Epidermal melanocyte (primary cell): ENCODE measurements at regions not wholly inside any gene's neighbourhood (a gene's known extent, or its start where the extent isn't known, plus 50 kb on each side); places are given as distances from the start of the nearest gene placed in this dataset.
"Not testable (repeated sequence)": the region's sequence is repeated elsewhere in the genome, so short reads cannot be mapped to it uniquely, and the experiment has no call there.

Experiments used
- DNase-seq: peaks from one replicate; pipeline ENCODE4 v3.0.0; 2011; ENCODE audit warnings: low spot score; ENCODE audit not compliant: insufficient read length

GRCh38 chr4:91653067-91653466, 650.7 kb upstream of the GRID2 start:
- no peak for DNase-seq

- DNase-seq: no peak
Observed at GRCh38 chr4:91681091-91681490, 622.7 kb upstream of the GRID2 start.

DNA sequence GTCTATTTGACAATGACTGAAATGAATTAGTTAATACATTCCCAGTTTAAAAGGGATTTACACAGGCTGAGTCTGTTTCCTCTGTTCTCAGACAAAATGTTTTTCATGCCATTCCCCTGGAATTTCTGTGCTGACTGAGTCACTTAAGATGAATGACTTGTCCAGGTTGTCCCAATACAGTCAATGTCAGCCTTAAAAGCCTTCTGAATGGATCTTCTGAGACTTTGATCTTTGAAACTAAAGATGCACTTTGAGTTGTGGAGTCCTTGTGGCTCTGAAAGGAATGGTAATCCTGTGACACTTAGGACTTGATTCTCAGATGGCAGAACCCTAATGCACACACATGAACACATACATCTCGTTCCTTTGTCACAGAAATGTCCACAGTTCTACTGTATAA, 622.2 kb upstream of the GRID2 start:
- no peak for DNase-seq

DNA sequence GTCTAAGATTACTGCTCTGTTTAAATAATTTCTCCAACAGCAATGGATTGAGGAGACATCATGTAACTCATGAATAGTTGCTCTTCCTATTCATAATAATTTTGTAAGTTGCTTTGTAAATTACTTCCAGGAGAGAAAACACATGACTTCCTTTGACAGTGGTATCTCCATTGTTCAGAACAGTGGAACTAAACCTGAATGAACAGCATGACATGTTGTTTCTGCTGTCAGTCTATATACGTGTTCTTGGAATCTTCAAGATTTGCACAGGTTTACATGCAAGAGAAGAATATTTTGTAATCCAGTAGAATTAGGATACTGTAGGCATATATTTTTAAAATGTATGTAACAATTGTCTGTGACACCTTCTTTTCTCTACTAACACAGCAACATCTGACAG, 618.8 kb upstream of the GRID2 start:
- DNase-seq: no peak

DNA sequence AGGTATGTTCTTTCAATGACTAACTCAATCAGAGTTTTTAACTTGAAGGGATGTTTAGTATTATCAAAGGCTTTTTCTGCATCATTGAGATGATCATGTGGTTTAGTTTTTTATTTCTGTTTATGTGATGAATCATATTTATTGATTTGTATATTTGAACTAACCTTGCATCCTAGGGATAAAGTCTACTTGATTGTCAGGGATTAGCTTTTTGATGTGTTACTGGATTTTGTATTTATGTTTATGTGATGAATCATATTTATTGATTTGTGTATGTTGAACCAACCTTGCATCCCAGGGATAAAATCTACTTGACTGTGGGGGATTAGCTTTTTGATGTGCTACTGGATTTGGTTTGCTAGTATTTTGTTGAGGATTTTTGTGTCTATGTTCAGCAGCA, 615.4 kb upstream of the GRID2 start:
- no peak for DNase-seq

GRCh38 chr4:91699691-91700090, 604.1 kb upstream of the GRID2 start:
- DNase-seq: not testable (repeated sequence)

DNA sequence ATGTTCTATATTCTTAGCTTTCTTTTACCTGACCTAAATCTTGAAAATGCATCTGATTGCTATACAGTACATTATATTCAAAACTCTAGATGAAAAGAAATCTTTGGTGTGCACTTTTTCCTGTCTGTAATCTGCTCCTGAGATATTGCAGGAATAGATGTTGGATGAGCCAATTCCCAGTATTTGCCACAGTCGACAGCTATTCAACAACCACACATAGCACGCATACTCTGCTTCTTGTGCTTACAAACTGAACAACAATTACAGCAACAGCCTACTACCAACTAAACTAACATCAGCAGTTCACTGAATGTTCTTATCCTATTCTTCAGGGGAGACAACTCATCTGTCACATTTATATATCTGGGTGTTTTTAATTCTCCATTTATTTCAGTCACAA, 573.9 kb upstream of the GRID2 start:
- no peak for DNase-seq

DNA sequence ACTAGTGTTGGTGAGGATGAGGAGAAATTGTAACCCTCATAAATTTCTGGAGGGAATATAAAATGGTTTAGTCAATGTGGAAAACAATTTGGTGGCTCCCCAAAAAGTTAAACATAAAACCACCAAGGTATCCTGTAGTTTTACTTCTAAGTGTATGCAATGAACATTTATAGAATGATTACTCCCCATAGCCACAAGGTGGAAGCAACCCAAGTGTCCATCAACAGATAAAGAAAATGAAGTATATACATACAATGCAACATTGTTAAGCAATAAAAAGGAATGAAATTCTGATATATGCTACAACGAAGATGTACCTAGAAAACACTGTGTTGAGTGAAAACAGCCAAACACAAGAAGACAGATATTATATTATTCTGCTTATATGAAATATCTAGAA, 569.1 kb upstream of the GRID2 start:
- DNase-seq: no peak

- DNase-seq: not testable (repeated sequence)
Observed at GRCh38 chr4:91738831-91739230, 564.9 kb upstream of the GRID2 start.

- DNase-seq: no peak
Observed at GRCh38 chr4:91746551-91746950, 557.2 kb upstream of the GRID2 start.

DNA sequence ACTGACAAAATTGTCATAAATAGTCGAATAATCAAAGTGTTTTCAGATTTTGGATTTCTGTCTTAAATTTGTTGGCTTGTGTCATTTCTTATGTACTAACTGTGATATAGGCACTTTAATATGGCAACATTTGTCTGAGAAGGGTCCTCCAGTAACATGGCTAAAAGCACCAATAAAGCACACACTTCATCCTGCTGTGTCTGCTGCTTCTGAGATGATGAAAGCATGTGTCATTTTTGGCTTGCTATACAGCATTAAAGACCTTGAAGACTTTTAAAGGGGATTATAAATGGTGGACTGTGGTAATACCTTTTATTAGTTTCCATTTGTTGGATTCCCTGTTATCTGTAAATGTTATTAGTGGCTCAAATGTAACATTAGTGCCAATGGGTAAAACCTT, 551.8 kb upstream of the GRID2 start:
- DNase-seq: no peak

DNA sequence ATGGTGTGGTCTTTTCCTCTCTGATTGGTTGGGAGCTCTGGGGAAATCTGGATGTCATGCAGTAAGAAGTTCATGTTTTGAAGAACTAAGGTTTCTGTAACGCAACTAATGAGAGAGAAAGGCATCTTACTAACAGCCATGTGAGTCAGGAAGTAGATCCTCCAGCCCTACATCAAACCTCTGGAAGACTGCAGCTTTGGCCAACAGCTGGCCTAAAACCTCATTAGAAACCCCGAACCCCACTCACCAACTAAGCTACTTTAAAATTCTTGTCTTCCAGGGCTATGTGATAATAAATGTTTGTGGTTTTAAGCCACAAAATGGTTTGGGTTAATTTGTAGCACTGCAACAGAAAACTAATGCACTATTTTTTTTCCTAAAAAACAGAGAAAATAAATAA, 549.0 kb upstream of the GRID2 start:
- no peak for DNase-seq

DNA sequence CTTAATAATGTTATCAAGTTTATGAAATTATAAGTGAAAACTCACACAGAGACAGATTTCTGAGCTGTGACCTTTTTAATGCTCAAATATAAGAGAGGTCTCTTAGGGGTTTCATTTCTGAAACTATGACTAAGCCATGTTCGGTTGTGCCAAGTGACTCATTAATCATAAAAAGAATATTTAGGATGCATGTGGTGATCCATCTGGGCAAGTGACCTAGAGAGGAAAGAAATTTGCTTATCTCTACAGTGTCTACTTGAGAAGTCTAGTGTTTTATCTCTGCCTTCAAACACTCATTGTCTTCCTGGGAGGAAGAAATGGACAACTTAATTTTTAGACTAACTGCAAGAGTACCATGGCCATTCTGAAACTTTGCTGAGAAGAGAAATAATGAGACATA, 545.3 kb upstream of the GRID2 start:
- no peak for DNase-seq

- no peak for DNase-seq
Observed at GRCh38 chr4:91764085-91764484, 539.7 kb upstream of the GRID2 start.

DNA sequence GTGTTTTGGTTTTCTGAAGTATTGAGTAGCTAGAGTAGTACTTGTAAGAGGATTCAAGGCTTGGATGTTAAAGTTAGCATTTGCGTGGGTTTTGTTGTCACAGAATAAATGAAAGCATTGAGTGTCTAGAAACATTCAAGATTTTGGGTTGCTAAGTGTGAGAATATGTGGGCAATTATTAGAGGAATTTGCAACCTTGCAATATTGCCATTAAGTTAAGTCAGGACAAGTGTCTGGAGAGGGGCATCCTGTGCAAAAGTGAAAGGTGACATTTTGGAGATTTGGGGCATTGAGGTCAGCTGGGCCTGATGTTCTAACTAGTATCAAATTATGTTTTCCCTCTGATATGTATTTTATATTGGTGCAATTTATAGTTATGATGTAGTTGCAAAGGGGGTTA, 533.9 kb upstream of the GRID2 start:
- no peak for DNase-seq

GRCh38 chr4:91791631-91792030, 512.1 kb upstream of the GRID2 start:
- DNase-seq: not testable (repeated sequence)

GRCh38 chr4:91795947-91796346, 507.8 kb upstream of the GRID2 start:
- DNase-seq: no peak

DNA sequence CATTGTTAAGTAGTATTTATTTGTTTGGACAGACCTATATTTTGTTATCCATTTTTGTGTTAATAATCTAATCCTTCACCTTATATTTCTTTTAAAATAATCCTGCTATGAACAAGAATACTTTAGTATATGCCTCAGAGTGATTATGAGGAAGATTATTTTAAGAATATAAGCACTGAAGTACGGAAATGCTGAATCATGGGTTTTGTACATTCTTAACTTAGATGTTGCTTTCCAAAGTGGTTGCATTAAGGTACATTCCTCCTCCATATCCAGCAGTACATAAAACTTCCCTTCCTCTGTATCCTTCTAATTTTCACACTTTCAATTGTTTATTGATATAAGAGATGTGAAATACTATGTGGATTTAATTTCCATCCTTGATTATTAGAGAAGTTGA, 491.4 kb upstream of the GRID2 start:
- no peak for DNase-seq

DNA sequence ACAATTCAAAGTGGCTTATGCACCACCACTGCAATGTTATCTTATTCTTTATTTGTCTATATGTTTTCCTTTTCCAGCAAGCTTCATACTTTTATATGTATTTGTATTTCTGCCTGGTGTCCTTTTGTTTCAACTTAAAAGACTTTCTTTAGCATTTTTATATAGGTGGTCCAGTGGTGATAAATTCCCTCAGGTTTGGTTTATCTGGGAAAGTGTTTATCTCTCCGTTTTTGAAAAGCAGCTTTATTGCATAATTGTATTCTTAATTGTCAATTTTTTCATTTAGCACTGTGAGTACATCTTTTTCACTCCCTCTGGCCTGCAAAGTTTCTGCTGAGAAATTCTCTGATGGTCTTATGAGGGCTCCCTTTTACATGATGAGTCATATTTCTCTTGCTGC, 479.0 kb upstream of the GRID2 start:
- DNase-seq: no peak

DNA sequence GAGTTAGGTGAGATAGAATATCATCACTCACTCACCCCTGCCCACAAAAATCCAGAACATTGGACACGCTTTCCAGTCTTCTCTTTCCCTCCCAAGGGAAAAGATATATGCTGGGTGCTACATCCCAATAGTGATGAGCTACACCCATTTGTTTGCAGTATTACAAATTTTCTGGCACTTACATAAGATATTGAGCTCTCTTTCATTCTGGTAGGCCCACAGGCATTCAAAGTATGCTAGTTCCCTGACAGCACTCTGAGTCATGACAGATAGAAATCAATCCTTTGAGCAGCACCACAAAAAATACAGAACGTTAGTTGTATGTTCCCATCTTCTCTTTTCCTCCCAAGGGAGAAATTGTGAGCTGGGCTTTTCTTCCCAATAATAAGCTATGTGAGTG, 477.6 kb upstream of the GRID2 start:
- DNase-seq: no peak

DNA sequence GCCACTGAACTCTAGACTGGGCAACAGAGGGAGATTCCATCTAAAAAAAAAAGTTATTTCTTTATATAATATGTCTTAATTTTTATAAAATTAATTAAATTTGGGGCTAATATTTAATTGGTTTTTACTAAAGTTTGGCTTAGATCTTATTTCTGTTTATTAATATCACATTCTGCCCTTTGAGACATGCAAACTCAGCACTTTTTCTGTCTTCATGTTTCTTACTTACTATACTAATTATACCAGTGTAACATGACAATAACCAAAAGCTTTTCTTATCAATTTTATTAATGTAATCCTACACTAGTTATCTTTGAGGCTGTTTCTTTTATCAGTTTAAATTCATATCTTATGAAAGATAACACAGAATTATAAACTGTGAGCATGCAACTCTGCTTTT, 475.9 kb upstream of the GRID2 start:
- DNase-seq: no peak

DNA sequence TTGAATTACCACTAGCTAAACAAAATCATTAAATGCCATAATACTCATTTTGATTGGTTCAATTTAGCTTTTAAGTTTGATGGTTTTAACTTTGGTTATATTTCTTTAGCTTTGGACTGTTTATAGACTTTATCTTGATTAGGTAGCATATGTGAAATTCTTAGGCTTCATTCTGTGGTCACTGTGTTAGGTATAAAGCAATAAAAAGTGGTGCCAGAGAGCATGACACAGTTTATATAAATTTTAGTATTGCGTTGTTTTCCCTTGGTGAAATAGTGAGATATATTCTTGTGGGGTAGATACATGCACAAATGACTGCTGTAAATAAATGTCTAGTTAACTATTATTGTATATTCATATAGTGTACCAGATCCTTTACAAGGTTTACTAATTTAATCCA, 474.2 kb upstream of the GRID2 start:
- no peak for DNase-seq

GRCh38 chr4:91830681-91831395, 472.9 kb upstream of the GRID2 start:
- no peak for DNase-seq

GRCh38 chr4:91837608-91838029, 466.1 kb upstream of the GRID2 start:
- no peak for DNase-seq
